SH-SY5Y (cell line): ENCODE measurements at regions not wholly inside any gene's neighbourhood (a gene's known extent, or its start where the extent isn't known, plus 50 kb on each side); places are given as distances from the start of the nearest gene placed in this dataset.

Source experiments
- GATA2 ChIP-seq: IDR thresholded peaks from 2 replicates; pipeline ENCODE4 v1.6.1; 2011; ENCODE audit warnings: mild to moderate bottlenecking, low read depth, low read length
- GATA3 ChIP-seq: IDR thresholded peaks from 2 replicates; pipeline ENCODE4 v1.6.1; 2011; ENCODE audit warnings: low read depth, mild to moderate bottlenecking, low read length, moderate library complexity

GRCh38 chr20:7458459-7458858 lies 481.8 kb downstream of the HAO1 start:
- TF ChIP-seq GATA2: no peak
- TF ChIP-seq GATA3: no peak

- TF ChIP-seq GATA3 (no peak), GATA2 (no peak)
These were observed 481.2 kb downstream of the HAO1 start for GRCh38 chr20:7459083-7459482.

- TF ChIP-seq GATA2 (no peak), GATA3 (no peak)
These were observed 477.0 kb downstream of the HAO1 start for GRCh38 chr20:7463290-7463689.

GRCh38 chr20:7470912-7471311 lies 469.3 kb downstream of the HAO1 start:
- no peak for TF ChIP-seq GATA2
- TF ChIP-seq GATA3: no peak

- no peak for TF ChIP-seq GATA3
These were observed 450.0 kb downstream of the HAO1 start for GRCh38 chr20:7490288-7490687.

- TF ChIP-seq GATA2 (no peak), GATA3 (no peak)
These were observed 448.0 kb downstream of the HAO1 start for GRCh38 chr20:7492257-7492656.

GRCh38 chr20:7493311-7493710 lies 446.9 kb downstream of the HAO1 start:
- TF ChIP-seq GATA2 (no peak), GATA3 (no peak)

- TF ChIP-seq GATA2: no peak
- no peak for TF ChIP-seq GATA3
These were observed 443.8 kb downstream of the HAO1 start for GRCh38 chr20:7496394-7496991.

- TF ChIP-seq GATA3: no peak
- TF ChIP-seq GATA2: no peak
These were observed 442.3 kb downstream of the HAO1 start for GRCh38 chr20:7497985-7498384.

GRCh38 chr20:7499201-7499600 lies 441.1 kb downstream of the HAO1 start:
- TF ChIP-seq GATA2: no peak
- no peak for TF ChIP-seq GATA3

- TF ChIP-seq GATA2: no peak
- TF ChIP-seq GATA3: no peak
These were observed 440.0 kb downstream of the HAO1 start for GRCh38 chr20:7500231-7500663.

- no peak for TF ChIP-seq GATA3
- TF ChIP-seq GATA2: no peak
These were observed 436.8 kb downstream of the HAO1 start for GRCh38 chr20:7503501-7503900.

GRCh38 chr20:7505152-7505834 lies 435.0 kb downstream of the HAO1 start:
- TF ChIP-seq GATA3: no peak
- TF ChIP-seq GATA2: no peak

- TF ChIP-seq GATA2: no peak
- TF ChIP-seq GATA3: no peak
These were observed 434.4 kb downstream of the HAO1 start for GRCh38 chr20:7505835-7506221.

- TF ChIP-seq GATA2 (no peak), GATA3 (no peak)
These were observed 423.6 kb downstream of the HAO1 start for GRCh38 chr20:7516621-7517111.
